ENCODE measurements at regions not wholly inside any gene's neighbourhood (a gene's known extent, or its start where the extent isn't known, plus 50 kb on each side); places are given as distances from the start of the nearest gene placed in this dataset.

DNA sequence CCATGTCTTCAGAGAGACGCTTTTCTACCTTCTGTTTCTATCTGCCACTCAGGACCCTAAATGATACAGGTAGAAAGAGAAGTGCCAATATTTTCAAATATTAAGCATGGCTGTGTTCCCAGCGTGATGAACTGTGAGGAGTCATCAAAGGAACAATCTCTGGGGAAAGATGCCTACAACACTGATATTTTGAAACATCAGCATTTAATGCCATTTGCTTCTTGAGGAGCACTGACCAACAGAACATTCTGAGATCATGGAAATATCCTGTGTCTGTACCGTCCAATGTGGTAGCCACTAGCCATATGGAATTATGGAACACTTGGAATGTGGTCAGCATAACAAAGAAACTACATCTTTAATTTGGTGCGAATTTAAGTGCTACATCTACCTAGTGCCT is 117.9 kb upstream of the COL6A5 start:
- DNase-seq: no peak
- no peak overlapping the region for H3K4me3 ChIP-seq
- H3K4me1 ChIP-seq: no peaks in the 10 kb centered on the region
- intact Hi-C loops (cut with DNase I): no loop called here
- H3K27ac ChIP-seq: no peak overlapping the region
- H3K9me3 ChIP-seq: no peaks in the 10 kb centered on the region
- ATAC-seq: no peak
- no peaks in the 10 kb centered on the region for H3K27me3 ChIP-seq
- no peaks in the 10 kb centered on the region for H3K36me3 ChIP-seq
- TF ChIP-seq, protein P1, sequence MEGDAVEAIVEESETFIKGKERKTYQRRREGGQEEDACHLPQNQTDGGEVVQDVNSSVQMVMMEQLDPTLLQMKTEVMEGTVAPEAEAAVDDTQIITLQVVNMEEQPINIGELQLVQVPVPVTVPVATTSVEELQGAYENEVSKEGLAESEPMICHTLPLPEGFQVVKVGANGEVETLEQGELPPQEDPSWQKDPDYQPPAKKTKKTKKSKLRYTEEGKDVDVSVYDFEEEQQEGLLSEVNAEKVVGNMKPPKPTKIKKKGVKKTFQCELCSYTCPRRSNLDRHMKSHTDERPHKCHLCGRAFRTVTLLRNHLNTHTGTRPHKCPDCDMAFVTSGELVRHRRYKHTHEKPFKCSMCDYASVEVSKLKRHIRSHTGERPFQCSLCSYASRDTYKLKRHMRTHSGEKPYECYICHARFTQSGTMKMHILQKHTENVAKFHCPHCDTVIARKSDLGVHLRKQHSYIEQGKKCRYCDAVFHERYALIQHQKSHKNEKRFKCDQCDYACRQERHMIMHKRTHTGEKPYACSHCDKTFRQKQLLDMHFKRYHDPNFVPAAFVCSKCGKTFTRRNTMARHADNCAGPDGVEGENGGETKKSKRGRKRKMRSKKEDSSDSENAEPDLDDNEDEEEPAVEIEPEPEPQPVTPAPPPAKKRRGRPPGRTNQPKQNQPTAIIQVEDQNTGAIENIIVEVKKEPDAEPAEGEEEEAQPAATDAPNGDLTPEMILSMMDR (IDR thresholded peaks at IDR 0.05): no peak

DNA sequence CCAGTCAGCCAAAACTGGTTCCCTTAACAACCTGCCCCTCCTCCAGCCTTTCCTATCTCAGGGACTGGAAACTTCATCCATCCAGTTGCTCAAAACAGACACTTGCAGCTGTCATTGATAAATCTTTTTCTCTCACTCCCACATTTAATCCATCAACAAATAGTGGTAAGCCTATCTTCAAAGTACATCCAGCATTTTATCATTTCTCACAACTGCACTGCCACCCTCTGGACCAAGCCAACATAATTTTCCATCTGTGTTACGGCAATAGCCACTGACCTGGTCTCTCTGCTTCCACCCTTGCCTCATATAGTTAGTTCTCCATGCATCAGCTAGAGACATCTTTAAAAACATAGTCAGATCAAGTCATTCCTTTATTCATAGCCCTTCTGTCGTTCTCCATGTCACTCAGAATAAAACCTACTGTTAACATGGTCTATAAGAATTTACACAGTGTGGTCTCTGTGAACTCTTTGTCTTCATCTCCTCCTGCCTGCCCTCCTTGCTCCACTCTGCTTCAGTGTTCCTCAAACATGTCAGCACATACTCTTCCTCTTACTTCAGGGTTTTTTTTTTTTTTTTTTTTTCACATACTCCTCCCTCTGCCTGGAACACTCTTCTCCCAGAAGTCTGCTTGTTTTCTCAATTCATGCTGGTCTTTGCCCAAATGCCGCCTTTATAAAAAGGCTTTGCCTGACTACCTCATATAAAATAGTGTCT is 102.5 kb upstream of the COL6A5 start:
- peak in 1 of 4 donors; percentile 37 for DNase-seq
- no peak overlapping the region for H3K4me3 ChIP-seq
- TF ChIP-seq, protein P1 (IDR thresholded peaks at IDR 0.05): no peak
- no peaks in the 10 kb centered on the region for H3K27me3 ChIP-seq
- no peak overlapping the region for H3K27ac ChIP-seq
- no peaks in the 10 kb centered on the region for H3K36me3 ChIP-seq
- no peaks in the 10 kb centered on the region for H3K9me3 ChIP-seq
- peak; percentile 77 for ATAC-seq
- intact Hi-C loops (cut with DNase I): no loop called here
- no peaks in the 10 kb centered on the region for H3K4me1 ChIP-seq

DNA sequence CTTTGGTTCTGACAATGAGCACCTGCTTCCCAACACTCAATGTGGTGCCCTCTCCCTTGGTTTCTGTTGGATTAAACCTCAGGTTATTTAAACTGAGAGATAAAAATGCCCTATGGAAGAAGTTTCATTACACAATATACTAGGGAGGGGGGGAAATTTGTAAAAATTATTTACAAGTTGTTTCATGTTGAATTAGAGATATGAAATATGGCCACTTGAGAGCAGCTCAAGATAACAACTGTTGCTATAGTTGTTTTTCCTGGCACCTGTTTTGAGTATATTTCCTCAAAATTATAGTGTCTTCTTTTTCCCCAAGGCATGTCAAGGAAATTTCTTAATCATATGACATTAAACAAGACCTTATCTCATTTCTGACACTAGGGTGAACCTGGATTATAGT is 101.7 kb upstream of the COL6A5 start:
- H3K9me3 ChIP-seq: no peaks in the 10 kb centered on the region
- ATAC-seq (no peak), DNase-seq (no peak)
- intact Hi-C loops (cut with DNase I): no loop called here
- H3K4me3 ChIP-seq: no peak overlapping the region
- no peak overlapping the region for H3K27ac ChIP-seq
- no peaks in the 10 kb centered on the region for H3K36me3 ChIP-seq
- H3K4me1 ChIP-seq: no peaks in the 10 kb centered on the region
- TF ChIP-seq, protein P1 (IDR thresholded peaks at IDR 0.05): no peak
- no peaks in the 10 kb centered on the region for H3K27me3 ChIP-seq

DNA sequence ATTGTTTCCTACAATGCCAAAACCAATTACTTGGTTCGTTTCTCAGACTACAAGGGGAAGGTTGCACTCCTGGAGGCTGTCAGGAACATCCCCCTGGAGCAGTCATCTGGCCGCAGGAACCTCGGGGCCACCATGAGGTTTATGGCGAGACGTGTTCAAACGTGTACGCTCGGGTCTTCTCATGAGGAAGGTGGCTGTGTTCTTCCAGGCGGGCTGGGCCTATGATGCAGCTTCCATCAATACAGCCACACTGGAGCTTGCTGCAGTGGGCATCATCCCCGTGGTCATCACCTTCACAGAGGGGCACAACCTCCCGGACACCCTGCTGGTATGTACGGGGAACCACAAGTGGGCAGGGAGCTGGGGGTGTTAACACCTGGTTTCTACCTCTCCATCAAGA is 94.5 kb upstream of the COL6A5 start:
- peak in 1 of 4 donors; percentile 51 for DNase-seq
- no peaks in the 10 kb centered on the region for H3K4me1 ChIP-seq
- intact Hi-C loops (cut with DNase I): no loop called here
- H3K9me3 ChIP-seq: no peaks in the 10 kb centered on the region
- H3K36me3 ChIP-seq: no peaks in the 10 kb centered on the region
- no peak overlapping the region for H3K4me3 ChIP-seq
- H3K27me3 ChIP-seq: no peaks in the 10 kb centered on the region
- H3K27ac ChIP-seq: no peak overlapping the region
- ATAC-seq: no peak
- TF ChIP-seq, protein P1 (IDR thresholded peaks at IDR 0.05): no peak

DNA sequence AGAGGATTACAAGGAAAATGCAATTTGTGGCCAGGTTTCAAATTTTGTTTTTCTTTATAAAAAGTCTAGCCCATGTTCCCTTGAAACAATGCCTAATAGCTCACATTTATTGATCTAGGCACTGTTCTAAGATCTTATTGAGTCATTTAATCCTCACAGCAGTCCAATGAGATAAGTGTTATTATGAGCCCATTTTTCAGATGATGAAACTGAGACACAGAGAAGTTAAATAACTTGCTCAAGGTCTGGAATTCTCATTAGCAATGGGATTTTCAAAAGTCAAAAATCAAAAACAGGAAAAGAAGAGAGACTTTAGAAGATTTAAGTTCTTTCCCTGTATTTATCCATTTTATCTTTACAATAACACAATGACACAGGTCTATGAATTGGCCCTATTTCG is 90.0 kb upstream of the COL6A5 start:
- intact Hi-C loops (cut with DNase I): no loop called here
- Histone ChIP-seq H3K27ac (no peak overlapping the region), H3K9me3 (no peaks in the 10 kb centered on the region), H3K36me3 (no peaks in the 10 kb centered on the region), H3K4me1 (peaks cover 0 to 9% of the 10 kb centered on the region in 2 donors), H3K4me3 (no peak overlapping the region), H3K27me3 (no peaks in the 10 kb centered on the region)
- no peak for DNase-seq
- TF ChIP-seq, protein P1 (IDR thresholded peaks at IDR 0.05): no peak
- no peak for ATAC-seq
